IMR-90 (cell line): ENCODE measurements at regions not wholly inside any gene's neighbourhood (a gene's known extent, or its start where the extent isn't known, plus 50 kb on each side); places are given as distances from the start of the nearest gene placed in this dataset.

ENCODE experiments used
- ATAC-seq: fragments of 200-7000 bp; cut with Tn5 transposase; 2 replicates; pipeline ENCODE4 v1.9.1; 2020; ENCODE audit warnings: low read depth, mild to moderate bottlenecking, moderate library complexity
- BruUV-seq: library from RNA; stranded (reverse); fragments of 400-500 nt; replicated peaks from 2 replicates; lab custom pipeline; 2021; lab: Mats Ljungman, UMichigan
- CTCF ChIA-PET: fragments of 300-600 bp; formaldehyde crosslinking; extraction: SDS; loops from one replicate; lab custom pipeline; 2021; ENCODE audit warnings: antibody characterized with exemption; lab: Yijun Ruan, JAX
- POLR2A ChIA-PET: fragments of 300-600 bp; sonication (Branson Sonifier 250); formaldehyde crosslinking; loops from one replicate; lab custom pipeline; 2022; ENCODE audit warnings: antibody characterized with exemption; ENCODE audit not compliant: unreplicated experiment; lab: Charles Lee
- DNase-seq: peaks from one replicate; pipeline ENCODE4 v3.0.0; 2013
- H2AFZ ChIP-seq: replicated peaks from 2 replicates; pipeline ENCODE3; 2013; ENCODE audit warnings: low read length, mild to moderate bottlenecking; ENCODE audit not compliant: poor library complexity
- H2AK5ac ChIP-seq: 2 replicates; pipeline ENCODE4 v1.6.1; 2013; ENCODE audit warnings: low read depth, low read length, inconsistent platforms
- H2AK9ac ChIP-seq: replicated peaks from 2 replicates; pipeline ENCODE3; 2013; ENCODE audit warnings: mild to moderate bottlenecking, low read depth, low read length, moderate library complexity; ENCODE audit not compliant: poor library complexity
- H2BK120ac ChIP-seq: 2 replicates; pipeline ENCODE4 v1.6.1; 2013; ENCODE audit warnings: low read depth, low read length, inconsistent platforms
- H2BK15ac ChIP-seq: 3 replicates; pipeline ENCODE4 v1.6.1; 2013; ENCODE audit warnings: low read depth, low read length, inconsistent platforms
- H2BK20ac ChIP-seq: 2 replicates; pipeline ENCODE4 v1.6.1; 2013; ENCODE audit warnings: low read depth, mild to moderate bottlenecking, inconsistent platforms, low read length, moderate library complexity
- H2BK5ac ChIP-seq: 2 replicates; pipeline ENCODE4 v1.6.1; 2013; ENCODE audit warnings: mild to moderate bottlenecking, low read depth, low read length, inconsistent platforms; ENCODE audit not compliant: poor library complexity, severe bottlenecking
- H3K14ac ChIP-seq: replicated peaks from 2 replicates; pipeline ENCODE4 v1.6.1; 2013; ENCODE audit warnings: low read depth, low read length, inconsistent platforms
- H3K18ac ChIP-seq: 2 replicates; pipeline ENCODE4 v1.6.1; 2013; ENCODE audit warnings: low read depth, low read length, control low read depth
- H3K23ac ChIP-seq: 2 replicates; pipeline ENCODE4 v1.6.1; 2013; ENCODE audit warnings: low read depth, low read length, inconsistent platforms
- H3K27ac ChIP-seq: 2 replicates; pipeline ENCODE4 v1.5.1; 2013; ENCODE audit warnings: mild to moderate bottlenecking, control low read depth, low read length; ENCODE audit not compliant: insufficient read depth
- H3K27me3 ChIP-seq: 2 replicates; pipeline ENCODE4 v1.6.1; 2013; ENCODE audit warnings: low read length; ENCODE audit not compliant: control insufficient read depth, insufficient read depth
- H3K36me3 ChIP-seq: 2 replicates; pipeline ENCODE4 v1.6.1; 2013; ENCODE audit warnings: low read length, mixed read lengths; ENCODE audit not compliant: control insufficient read depth, insufficient read depth
- H3K4ac ChIP-seq: 2 replicates; pipeline ENCODE4 v1.6.1; 2013; ENCODE audit warnings: low read depth, low read length, inconsistent platforms
- H3K4me1 ChIP-seq: 2 replicates; pipeline ENCODE4 v1.6.1; 2013; ENCODE audit warnings: low read length, mixed read lengths; ENCODE audit not compliant: control insufficient read depth, insufficient read depth
- H3K4me2 ChIP-seq: 2 replicates; pipeline ENCODE4 v1.6.1; 2013; ENCODE audit warnings: low read depth, mild to moderate bottlenecking, control low read depth, low read length, moderate library complexity
- H3K4me3 ChIP-seq: 2 replicates; pipeline ENCODE4 v1.5.1; 2013; ENCODE audit warnings: low read depth, mild to moderate bottlenecking, control low read depth, low read length, moderate library complexity; ENCODE audit not compliant: insufficient read depth
- H3K56ac ChIP-seq: 2 replicates; pipeline ENCODE4 v1.6.1; 2013; ENCODE audit warnings: low read length, inconsistent platforms; ENCODE audit not compliant: insufficient read depth; ENCODE audit errors: extremely low read depth
- H3K79me1 ChIP-seq, 2 experiments: 2 replicates each; pipeline ENCODE4 v1.6.1; 2013; ENCODE audit warnings: low read length in 2 of 2, inconsistent platforms in 1 of 2, low read depth in 1 of 2
- H3K9ac ChIP-seq: 2 replicates; pipeline ENCODE4 v1.6.1; 2013; ENCODE audit warnings: low read depth, low read length, control low read depth
- H3K9me1 ChIP-seq: 2 replicates; pipeline ENCODE4 v1.6.1; 2013; ENCODE audit warnings: low read length, inconsistent platforms; ENCODE audit not compliant: insufficient read depth
- H3K9me3 ChIP-seq: 2 replicates; pipeline ENCODE4 v1.6.1; 2013; ENCODE audit warnings: low read length; ENCODE audit not compliant: control insufficient read depth, insufficient read depth
- H4K20me1 ChIP-seq: 2 replicates; pipeline ENCODE4 v1.6.1; 2013; ENCODE audit warnings: low read length, inconsistent platforms; ENCODE audit not compliant: insufficient read depth
- H4K5ac ChIP-seq: 2 replicates; pipeline ENCODE4 v1.6.1; 2013; ENCODE audit warnings: mild to moderate bottlenecking, low read depth, low read length, control low read depth
- H4K8ac ChIP-seq, 2 experiments: 2 replicates each; pipeline ENCODE4 v1.6.1; 2013; ENCODE audit warnings: low read depth in 2 of 2, low read length in 2 of 2, control low read depth in 1 of 2, inconsistent platforms in 1 of 2
- H4K91ac ChIP-seq: 2 replicates; pipeline ENCODE4 v1.6.1; 2013; ENCODE audit warnings: low read depth, low read length, inconsistent platforms; ENCODE audit not compliant: insufficient read depth
- CHD1 ChIP-seq: IDR thresholded peaks from 2 replicates; pipeline ENCODE4 v1.6.1; 2012; ENCODE audit warnings: low read depth, low read length, improper control_type of control experiment
- MAFK ChIP-seq: IDR thresholded peaks from 2 replicates; pipeline ENCODE4 v1.6.1; 2012; ENCODE audit warnings: low read depth, low read length, improper control_type of control experiment
- MXI1 ChIP-seq: IDR thresholded peaks from 2 replicates; pipeline ENCODE4 v1.6.1; 2012; ENCODE audit warnings: low read depth, mild to moderate bottlenecking, low read length, moderate library complexity, borderline replicate concordance
- RCOR1 ChIP-seq: IDR thresholded peaks from 2 replicates; pipeline ENCODE4 v1.6.1; 2012; ENCODE audit warnings: mild to moderate bottlenecking, low read length, improper control_type of control experiment; ENCODE audit not compliant: insufficient replicate concordance
- WGBS, 2 experiments: methylation state at CpG; one replicate each; pipeline versions ENCODE4 v1.1.5 to v1.1.7; 2013; ENCODE audit warnings: missing lambda C conversion rate in 2 of 2; ENCODE audit not compliant: insufficient read length in 1 of 2; ENCODE audit errors: extremely low coverage in 2 of 2; 5-methylcytosine and 5-hydroxymethylcytosine counted together
- dilution Hi-C: fragments of 300-500 bp; cut with HindIII; formaldehyde crosslinking; loops from one replicate; pipeline ENCODE4 v1.14.3; 2018; ENCODE audit warnings: low sequenced_read_pairs; ENCODE audit not compliant: unreplicated experiment
- in situ Hi-C: fragments of 300-500 bp; cut with MboI; formaldehyde crosslinking; loops from 3 replicates; pipeline ENCODE4 v1.14.3; 2019; ENCODE audit warnings: low sequenced_read_pairs, inconsistent platforms, mixed read lengths
- intact Hi-C: fragments of 100-400 bp; cut with micrococcal nuclease; formaldehyde crosslinking; loops from 2 replicates; pipeline ENCODE4 v1.10.0; 2022

- no peak overlapping the region for H3K4me2 ChIP-seq
- no peak overlapping the region for H3K14ac ChIP-seq
- POLR2A ChIA-PET = no interaction called here
- DNase-seq (no peak), ATAC-seq (no peak)
- H4K5ac ChIP-seq = no peak overlapping the region
- H3K18ac ChIP-seq = no peak overlapping the region
- CTCF ChIA-PET = no interaction called here
- H3K23ac ChIP-seq = no peak overlapping the region
- H2AFZ ChIP-seq = no peak overlapping the region
- H3K9ac ChIP-seq = no peak overlapping the region
- H3K27me3 ChIP-seq = no peaks in the 10 kb centered on the region
- WGBS, 2 experiments = no CpG with 5 or more reads among the region's 1 CpG
- H3K4ac ChIP-seq = no peak overlapping the region
- H4K8ac ChIP-seq = no peak overlapping the region
- H2BK15ac ChIP-seq = no peak overlapping the region
- intact Hi-C loops (no loop called here), dilution Hi-C loops (no loop called here), in situ Hi-C loops (no loop called here)
- no peak overlapping the region for H2AK5ac ChIP-seq
- no peak overlapping the region for H2AK9ac ChIP-seq
- H2BK120ac ChIP-seq = no peak overlapping the region
- H3K36me3 ChIP-seq = no peaks in the 10 kb centered on the region
- no peaks in the 10 kb centered on the region for H4K20me1 ChIP-seq
- no peaks in the 10 kb centered on the region for H3K79me1 ChIP-seq
- BruUV-seq = no TSS peak
- no peak overlapping the region for H4K91ac ChIP-seq
- no peaks in the 10 kb centered on the region for H3K4me1 ChIP-seq
- no peaks in the 10 kb centered on the region for H3K9me1 ChIP-seq
- H3K56ac ChIP-seq = no peak overlapping the region
- H2BK20ac ChIP-seq = no peak overlapping the region
- H3K9me3 ChIP-seq = peaks cover 3% of the 10 kb centered on the region; the same call in 1 of the 2 replicates
- no peak overlapping the region for H3K4me3 ChIP-seq
- no peak for TF ChIP-seq MXI1
- TF ChIP-seq RCOR1 = no peak
- TF ChIP-seq CHD1 = no peak
- no peak for TF ChIP-seq MAFK
- no peak overlapping the region for H2BK5ac ChIP-seq
- no peak overlapping the region for H3K27ac ChIP-seq
Measured at GRCh38 chr14:46490238-46490685, 161.3 kb downstream of the RPL10L start.
